H1 (cell line): ENCODE measurements at regions not wholly inside any gene's neighbourhood (a gene's known extent, or its start where the extent isn't known, plus 50 kb on each side); places are given as distances from the start of the nearest gene placed in this dataset.

Source experiments
- CTCF ChIP-seq, 3 experiments: IDR thresholded peaks; 1 replicate in 2 of 3; 2 replicates in 1 of 3; pipeline versions ENCODE4 v1.5.1 to v1.6.1; 2011; ENCODE audit warnings: low read length in 3 of 3, mild to moderate bottlenecking in 3 of 3, inconsistent platforms in 2 of 3, low read depth in 1 of 3, moderate library complexity in 1 of 3; ENCODE audit not compliant: insufficient read depth in 1 of 3; ENCODE audit errors: control extremely low read depth in 1 of 3
- NRF1 ChIP-seq: IDR thresholded peaks from 2 replicates; pipeline ENCODE4 v1.6.1; 2011; ENCODE audit warnings: mild to moderate bottlenecking, low read depth, low read length, improper control_type of control experiment
- TCF12 ChIP-seq: IDR thresholded peaks from 2 replicates; pipeline ENCODE4 v1.6.1; 2011; ENCODE audit warnings: low read depth, mild to moderate bottlenecking, low read length

GRCh38 chr6:168860341-168860740 is 393.3 kb downstream of the THBS2 start (continued):
- TF ChIP-seq CTCF (IDR thresholded peaks at IDR 0.05; ENCODE audit: control extremely low read depth in 1 of 3, insufficient read depth in 1 of 3, low read depth in 1 of 3, low read length in 3 of 3) (no peak), NRF1 (no peak), TCF12 (no peak)
